DND-41 (cell line): ENCODE measurements at regions not wholly inside any gene's neighbourhood (a gene's known extent, or its start where the extent isn't known, plus 50 kb on each side); places are given as distances from the start of the nearest gene placed in this dataset.

Experiments
- ATAC-seq: fragments of 200-7000 bp; cut with Tn5 transposase; 3 replicates; pipeline ENCODE4 v1.9.1; 2021; ENCODE audit warnings: low read depth; ENCODE audit not compliant: insufficient read depth
- DNase-seq: peaks from one replicate; pipeline ENCODE4 v3.0.0-alpha.2; 2020
- H2AFZ ChIP-seq: 2 replicates; pipeline ENCODE4 v1.6.0; 2012; ENCODE audit warnings: low read depth, low read length
- H3K27ac ChIP-seq: 2 replicates; pipeline ENCODE4 v1.5.1; 2012; ENCODE audit warnings: low read length, inconsistent platforms
- H3K27me3 ChIP-seq: fragments of 200-600 bp; sonication (generic); 2 replicates; pipeline ENCODE4 v1.6.0; 2012; ENCODE audit warnings: low read length, mild to moderate bottlenecking, inconsistent platforms; ENCODE audit not compliant: insufficient read depth, poor library complexity
- H3K36me3 ChIP-seq: 2 replicates; pipeline ENCODE4 v1.5.1; 2012; ENCODE audit warnings: low read length, inconsistent platforms; ENCODE audit not compliant: insufficient read depth
- H3K4me1 ChIP-seq: 2 replicates; pipeline ENCODE4 v1.5.1; 2012; ENCODE audit warnings: mild to moderate bottlenecking, low read length; ENCODE audit not compliant: insufficient read depth
- H3K4me2 ChIP-seq: 2 replicates; pipeline ENCODE4 v1.6.0; 2012; ENCODE audit warnings: mild to moderate bottlenecking, moderate library complexity, low read length, inconsistent platforms; ENCODE audit not compliant: insufficient read depth
- H3K4me3 ChIP-seq, 2 experiments: fragments of 200-600 bp in 1 of 2; shearing (Covaris generic) in 1 of 2; 2 replicates each; pipeline ENCODE4 v1.5.1; 2012 to 2016; ENCODE audit warnings: inconsistent platforms in 2 of 2, low read length in 2 of 2, mild to moderate bottlenecking in 2 of 2, low read depth in 1 of 2, moderate library complexity in 1 of 2
- H3K79me2 ChIP-seq: 2 replicates; pipeline ENCODE4 v1.6.0; 2012; ENCODE audit warnings: low read length, inconsistent platforms; ENCODE audit not compliant: insufficient read depth
- H3K9ac ChIP-seq: 2 replicates; pipeline ENCODE4 v1.6.0; 2012; ENCODE audit warnings: low read depth, mild to moderate bottlenecking, inconsistent platforms, low read length, moderate library complexity
- H3K9me3 ChIP-seq: 2 replicates; pipeline ENCODE4 v1.5.1; 2012; ENCODE audit warnings: low read length, moderate library complexity, mild to moderate bottlenecking, inconsistent platforms; ENCODE audit not compliant: insufficient read depth, severe bottlenecking
- H4K20me1 ChIP-seq: 2 replicates; pipeline ENCODE4 v1.6.0; 2012; ENCODE audit warnings: low read length; ENCODE audit not compliant: insufficient read depth
- CTCF ChIP-seq: IDR thresholded peaks from 2 replicates; pipeline ENCODE4 v1.5.1; 2012; ENCODE audit warnings: borderline replicate concordance, low read length, moderate library complexity, mild to moderate bottlenecking; ENCODE audit not compliant: poor library complexity, severe bottlenecking; ENCODE audit errors: extremely low read depth
- EZH2 ChIP-seq: IDR thresholded peaks from 3 replicates; pipeline ENCODE4 v1.6.1; 2012; ENCODE audit warnings: borderline replicate concordance, low read depth, mild to moderate bottlenecking, moderate library complexity, low read length, inconsistent platforms; ENCODE audit not compliant: severe bottlenecking

- H3K9ac ChIP-seq: no peak overlapping the region
- H3K4me2 ChIP-seq: no peak overlapping the region
- H4K20me1 ChIP-seq: no peaks in the 10 kb centered on the region
- H3K27me3 ChIP-seq: no peaks in the 10 kb centered on the region
- DNase-seq (no peak), ATAC-seq (no peak)
- no peak overlapping the region for H3K27ac ChIP-seq
- H2AFZ ChIP-seq: no peak overlapping the region
- H3K9me3 ChIP-seq: peaks cover 6% of the 10 kb centered on the region
- H3K4me1 ChIP-seq: no peaks in the 10 kb centered on the region
- TF ChIP-seq EZH2 (no peak), CTCF (no peak)
- no peaks in the 10 kb centered on the region for H3K79me2 ChIP-seq
- no peak overlapping the region for H3K4me3 ChIP-seq
- H3K36me3 ChIP-seq: no peaks in the 10 kb centered on the region
Measured at GRCh38 chr14:97820781-97821180, 1023.6 kb downstream of the VRK1 start.

DNA sequence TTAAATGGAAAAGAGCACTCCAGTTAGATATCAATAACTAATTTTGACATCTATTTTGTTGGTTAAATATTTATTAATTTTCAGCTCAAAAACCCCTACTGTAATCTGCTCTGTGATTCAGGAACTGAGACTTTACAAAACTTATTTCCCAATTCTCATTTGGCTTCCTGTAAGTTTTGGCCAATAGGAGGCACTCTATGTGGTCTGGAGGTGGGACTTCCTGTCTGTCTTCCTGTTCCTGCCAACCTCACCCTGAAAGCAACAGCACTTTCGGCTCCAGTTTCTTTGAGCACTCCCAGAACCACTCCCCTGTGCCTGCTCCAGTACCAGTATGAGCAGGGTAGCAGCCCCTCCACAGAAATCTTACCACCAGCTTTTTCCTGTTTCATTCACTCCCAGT lies 1027.0 kb downstream of the VRK1 start:
- Histone ChIP-seq H3K36me3 (no peaks in the 10 kb centered on the region), H3K79me2 (no peaks in the 10 kb centered on the region), H3K9me3 (peaks cover 6% of the 10 kb centered on the region), H3K4me1 (no peaks in the 10 kb centered on the region), H2AFZ (peak overlapping the region; percentile 52; the same call in 1 of the 2 replicates), H3K4me3 (no peak overlapping the region), H3K9ac (no peak overlapping the region), H4K20me1 (no peaks in the 10 kb centered on the region), H3K27me3 (no peaks in the 10 kb centered on the region), H3K4me2 (no peak overlapping the region), H3K27ac (no peak overlapping the region)
- no peak for ATAC-seq
- DNase-seq: peak; percentile 23
- no peak for TF ChIP-seq CTCF
- no peak for TF ChIP-seq EZH2

DNA sequence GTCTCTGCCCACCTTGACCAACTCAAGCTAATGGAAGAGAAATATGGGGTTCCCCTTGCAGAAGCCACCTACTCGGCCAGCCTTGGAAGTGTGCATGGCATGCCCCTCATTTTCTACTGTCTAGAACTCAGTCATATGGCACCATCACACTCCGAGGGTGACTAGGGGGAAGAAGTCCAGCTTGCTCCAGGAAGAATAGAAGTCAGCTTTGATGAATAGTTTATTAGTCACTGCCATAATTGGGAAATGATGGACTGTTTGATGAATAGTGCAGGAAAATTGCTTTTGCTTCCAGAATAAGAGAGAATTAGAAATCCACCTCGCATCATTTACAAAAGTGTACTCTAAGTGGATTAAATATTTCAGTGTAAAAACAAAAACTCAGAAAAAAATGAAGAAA lies 1030.6 kb downstream of the VRK1 start:
- Histone ChIP-seq H4K20me1 (no peaks in the 10 kb centered on the region), H3K36me3 (no peaks in the 10 kb centered on the region), H3K27ac (no peak overlapping the region), H3K27me3 (no peaks in the 10 kb centered on the region), H2AFZ (no peak overlapping the region), H3K9ac (no peak overlapping the region), H3K4me2 (no peak overlapping the region), H3K79me2 (no peaks in the 10 kb centered on the region), H3K4me1 (no peaks in the 10 kb centered on the region), H3K9me3 (peaks cover 6% of the 10 kb centered on the region), H3K4me3 (no peak overlapping the region)
- ATAC-seq (no peak), DNase-seq (no peak)
- no peak for TF ChIP-seq EZH2
- TF ChIP-seq CTCF: no peak

- no peak overlapping the region for H3K4me3 ChIP-seq
- no peaks in the 10 kb centered on the region for H3K9me3 ChIP-seq
- H3K27ac ChIP-seq: no peak overlapping the region
- TF ChIP-seq CTCF (no peak), EZH2 (no peak)
- no peak overlapping the region for H2AFZ ChIP-seq
- H3K4me2 ChIP-seq: no peak overlapping the region
- no peaks in the 10 kb centered on the region for H3K36me3 ChIP-seq
- no peaks in the 10 kb centered on the region for H3K79me2 ChIP-seq
- no peaks in the 10 kb centered on the region for H3K4me1 ChIP-seq
- DNase-seq: no peak
- H3K27me3 ChIP-seq: no peaks in the 10 kb centered on the region
- no peak for ATAC-seq
- H4K20me1 ChIP-seq: no peaks in the 10 kb centered on the region
- H3K9ac ChIP-seq: no peak overlapping the region
Measured at GRCh38 chr14:97832776-97833175, 1035.6 kb downstream of the VRK1 start.
